Mesendoderm (in vitro differentiated cells): ENCODE measurements at regions not wholly inside any gene's neighbourhood (a gene's known extent, or its start where the extent isn't known, plus 50 kb on each side); places are given as distances from the start of the nearest gene placed in this dataset.
"Not testable (repeated sequence)": the region's sequence is repeated elsewhere in the genome, so short reads cannot be mapped to it uniquely, and the experiment has no call there.

Experiments used
- DNase-seq: peaks from one replicate; pipeline ENCODE4 v3.0.0; 2013
- H2AK5ac ChIP-seq: 2 replicates; pipeline ENCODE4 v1.6.1; 2013; ENCODE audit warnings: low read length, inconsistent platforms
- H2BK120ac ChIP-seq: 2 replicates; pipeline ENCODE4 v1.6.1; 2013; ENCODE audit warnings: low read depth, mild to moderate bottlenecking, low read length, moderate library complexity, mixed read lengths
- H2BK15ac ChIP-seq: replicated peaks from 2 replicates; pipeline ENCODE4 v1.6.1; 2013; ENCODE audit warnings: low read depth, mild to moderate bottlenecking, moderate library complexity
- H2BK5ac ChIP-seq: 2 replicates; pipeline ENCODE4 v1.6.1; 2013; ENCODE audit warnings: low read length, inconsistent platforms
- H3K18ac ChIP-seq: 2 replicates; pipeline ENCODE4 v1.6.1; 2013; ENCODE audit warnings: mild to moderate bottlenecking, low read length, mixed read lengths
- H3K23ac ChIP-seq: one replicate; pipeline ENCODE4 v1.6.1; 2013; ENCODE audit warnings: low read length
- H3K27ac ChIP-seq: 2 replicates; pipeline ENCODE4 v1.5.1; 2013; ENCODE audit warnings: low read depth, mild to moderate bottlenecking, inconsistent platforms, low read length, moderate library complexity
- H3K27me3 ChIP-seq: 2 replicates; pipeline ENCODE4 v1.6.1; 2013; ENCODE audit warnings: low read length, control low read depth, mild to moderate bottlenecking, inconsistent platforms; ENCODE audit not compliant: insufficient read depth, poor library complexity
- H3K36me3 ChIP-seq: 2 replicates; pipeline ENCODE4 v1.6.1; 2013; ENCODE audit warnings: low read length, inconsistent platforms; ENCODE audit not compliant: control insufficient read depth, insufficient read depth
- H3K4ac ChIP-seq: one replicate; pipeline ENCODE4 v1.6.1; 2013; ENCODE audit warnings: low read depth, mild to moderate bottlenecking, low read length, moderate library complexity
- H3K4me1 ChIP-seq: 2 replicates; pipeline ENCODE4 v1.6.1; 2013; ENCODE audit warnings: low read depth, low read length, inconsistent platforms; ENCODE audit not compliant: control insufficient read depth
- H3K4me2 ChIP-seq: 2 replicates; pipeline ENCODE4 v1.6.1; 2013; ENCODE audit warnings: low read length
- H3K4me3 ChIP-seq: 2 replicates; pipeline ENCODE4 v1.5.1; 2013; ENCODE audit warnings: mild to moderate bottlenecking, low read length
- H3K56ac ChIP-seq: one replicate; pipeline ENCODE4 v1.6.1; 2013; ENCODE audit warnings: low read length
- H3K79me1 ChIP-seq: 2 replicates; pipeline ENCODE4 v1.6.1; 2013; ENCODE audit warnings: low read length, inconsistent platforms
- H3K79me2 ChIP-seq: 2 replicates; pipeline ENCODE4 v1.6.1; 2013; ENCODE audit warnings: mild to moderate bottlenecking, low read length; ENCODE audit not compliant: control insufficient read depth, insufficient read depth
- H3K9ac ChIP-seq: 2 replicates; pipeline ENCODE4 v1.6.1; 2013; ENCODE audit warnings: low read length, inconsistent platforms
- H4K5ac ChIP-seq: one replicate; pipeline ENCODE4 v1.6.1; 2013; ENCODE audit warnings: low read length
- H4K8ac ChIP-seq: one replicate; pipeline ENCODE4 v1.6.1; 2013; ENCODE audit warnings: low read depth, mild to moderate bottlenecking, control low read depth, low read length, moderate library complexity
- WGBS: extraction: QIAGEN DNeasy Blood & Tissue Kit; methylation state at CpG from one replicate; pipeline ENCODE4 v1.1.7; 2013; ENCODE audit warnings: low lambda C conversion rate, missing lambda C conversion rate; ENCODE audit not compliant: insufficient coverage; ENCODE audit errors: extremely low coverage; 5-methylcytosine and 5-hydroxymethylcytosine counted together

DNA sequence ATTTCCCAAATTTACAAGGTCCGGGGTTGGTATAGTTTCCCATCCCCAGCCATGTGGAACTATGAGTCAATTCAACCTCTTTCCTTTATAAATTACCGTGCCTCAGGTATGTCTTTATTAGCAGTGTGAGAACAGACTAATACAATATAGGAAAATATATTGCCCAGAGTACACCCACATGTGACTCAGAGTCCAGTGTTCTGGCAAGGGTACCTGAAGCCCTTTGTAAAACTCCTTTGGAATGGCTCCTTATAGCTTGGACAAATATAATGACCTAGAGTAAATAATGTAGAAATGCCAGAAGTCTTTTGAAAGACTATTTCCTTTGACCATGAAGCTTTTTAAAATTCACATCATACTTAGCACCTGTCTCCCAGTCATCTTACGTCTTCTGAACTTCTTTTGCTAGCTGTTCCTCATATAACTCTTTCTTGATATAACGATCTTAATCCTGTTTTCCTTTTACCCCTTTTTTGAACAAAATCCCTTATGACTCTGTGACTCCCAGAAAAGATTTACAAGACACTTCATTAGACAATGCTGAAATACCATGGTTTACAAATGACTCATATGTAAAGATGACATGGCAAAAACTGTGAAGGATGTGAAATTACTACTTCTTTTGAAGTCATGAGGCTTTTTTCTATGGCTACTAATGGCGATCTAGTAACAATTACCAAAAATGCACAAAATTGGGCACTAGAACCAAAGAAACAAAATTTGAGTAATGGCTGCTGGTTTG, 408.9 kb downstream of the NAP1L3 start:
- Histone ChIP-seq H3K4me3 (no peak overlapping the region), H3K9ac (no peak overlapping the region), H3K27me3 (no peaks in the 10 kb centered on the region), H3K4me1 (no peaks in the 10 kb centered on the region), H4K5ac (no peak overlapping the region), H3K18ac (no peak overlapping the region), H2AK5ac (no peak overlapping the region), H3K79me1 (no peaks in the 10 kb centered on the region), H2BK120ac (no peak overlapping the region), H3K56ac (no peak overlapping the region), H3K79me2 (no peaks in the 10 kb centered on the region), H3K36me3 (no peaks in the 10 kb centered on the region), H3K4me2 (no peak overlapping the region), H2BK5ac (no peak overlapping the region), H2BK15ac (no peak overlapping the region), H4K8ac (no peak overlapping the region), H3K4ac (no peak overlapping the region), H3K27ac (no peak overlapping the region), H3K23ac (no peak overlapping the region)
- no peak for DNase-seq
- WGBS = no CpG with 5 or more reads among the region's 5 CpGs

DNA sequence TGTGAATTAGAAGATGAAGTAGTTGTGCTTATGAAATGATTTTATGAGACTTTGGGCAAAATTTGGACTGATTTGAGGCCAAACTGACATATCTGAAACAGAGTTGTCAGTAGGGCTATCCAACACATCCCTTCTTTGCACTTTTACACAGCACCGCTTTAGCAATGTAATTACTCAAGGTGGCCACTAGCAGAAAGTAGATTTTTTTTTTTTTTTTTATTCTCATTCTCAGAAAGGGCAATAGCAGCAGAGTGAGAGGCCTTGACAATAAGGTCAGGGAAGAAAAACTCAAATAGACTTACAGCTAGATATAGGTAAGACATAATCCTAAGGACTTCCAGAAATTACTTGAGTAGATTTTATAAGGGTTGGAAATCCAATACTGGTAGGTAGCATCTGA, 414.3 kb downstream of the NAP1L3 start:
- Histone ChIP-seq H2BK15ac (no peak overlapping the region), H3K79me1 (no peaks in the 10 kb centered on the region), H2AK5ac (no peak overlapping the region), H3K4me2 (no peak overlapping the region), H2BK120ac (no peak overlapping the region), H3K27ac (no peak overlapping the region), H4K5ac (no peak overlapping the region), H3K56ac (no peak overlapping the region), H3K4me3 (no peak overlapping the region), H3K36me3 (no peaks in the 10 kb centered on the region), H3K23ac (no peak overlapping the region), H3K27me3 (no peaks in the 10 kb centered on the region), H4K8ac (no peak overlapping the region), H3K4me1 (no peaks in the 10 kb centered on the region), H3K18ac (no peak overlapping the region), H3K9ac (no peak overlapping the region), H3K4ac (no peak overlapping the region), H3K79me2 (no peaks in the 10 kb centered on the region), H2BK5ac (no peak overlapping the region)
- WGBS = no CpG with 5 or more reads among the region's 1 CpG
- DNase-seq = peak; percentile 1

GRCh38 chrX:93242897-93243296, 430.5 kb downstream of the NAP1L3 start:
- Histone ChIP-seq H2BK120ac (no peak overlapping the region), H3K79me2 (no peaks in the 10 kb centered on the region), H3K4me1 (no peaks in the 10 kb centered on the region), H2BK15ac (no peak overlapping the region), H3K23ac (no peak overlapping the region), H3K79me1 (no peaks in the 10 kb centered on the region), H3K4me3 (no peak overlapping the region), H3K9ac (no peak overlapping the region), H3K27ac (no peak overlapping the region), H4K5ac (no peak overlapping the region), H3K4me2 (no peak overlapping the region), H2AK5ac (no peak overlapping the region), H3K56ac (no peak overlapping the region), H3K4ac (no peak overlapping the region), H3K18ac (no peak overlapping the region), H4K8ac (no peak overlapping the region), H3K27me3 (no peaks in the 10 kb centered on the region), H3K36me3 (no peaks in the 10 kb centered on the region), H2BK5ac (no peak overlapping the region)
- WGBS = no CpG with 5 or more reads among the region's 5 CpGs
- DNase-seq = no peak

DNA sequence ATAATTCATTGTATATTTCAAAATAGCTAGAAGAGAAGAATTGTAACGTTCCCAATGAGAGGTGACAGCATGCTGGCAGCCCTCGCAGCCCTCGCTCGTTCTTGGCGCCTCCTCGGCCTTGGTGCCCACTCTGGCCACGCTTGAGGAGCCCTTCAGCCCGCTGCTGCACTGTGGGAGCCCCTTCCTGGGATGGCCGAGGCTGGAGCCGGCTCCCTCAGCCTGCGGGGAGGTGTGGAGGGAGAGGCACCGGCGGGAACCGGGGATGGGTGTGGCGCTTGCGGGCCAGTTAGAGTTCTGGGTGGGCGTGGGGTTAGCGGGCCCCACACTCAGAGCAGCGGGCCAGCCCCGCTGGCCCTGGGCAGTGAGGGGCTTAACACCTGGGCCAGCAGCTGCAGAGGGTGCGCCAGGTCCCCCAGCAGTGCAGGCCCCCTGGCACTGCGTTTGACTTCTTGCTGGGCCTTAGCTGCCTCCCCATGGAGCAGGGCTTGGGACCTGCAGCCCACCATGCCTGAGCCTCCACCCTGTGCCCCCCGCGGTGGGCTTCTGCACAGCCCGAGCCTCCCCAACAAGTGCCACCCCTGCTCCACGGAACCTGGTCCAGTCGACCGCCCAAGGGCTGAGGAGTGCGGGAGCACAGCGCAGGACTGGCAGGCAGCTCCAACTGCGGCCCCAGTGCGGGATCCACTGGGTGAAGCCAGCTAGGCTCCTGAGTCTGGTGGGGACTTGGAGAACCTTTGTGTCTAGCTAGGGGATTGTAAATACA, 437.7 kb downstream of the NAP1L3 start:
- H3K4me3 ChIP-seq, H3K18ac ChIP-seq, H3K36me3 ChIP-seq, H3K27ac ChIP-seq, H3K23ac ChIP-seq, DNase-seq, H3K79me2 ChIP-seq, H2BK120ac ChIP-seq, H4K5ac ChIP-seq, H4K8ac ChIP-seq, H3K4me1 ChIP-seq, H2BK5ac ChIP-seq, H3K4me2 ChIP-seq, H3K27me3 ChIP-seq, H3K4ac ChIP-seq, H3K9ac ChIP-seq, H2AK5ac ChIP-seq, H2BK15ac ChIP-seq, H3K79me1 ChIP-seq, H3K56ac ChIP-seq: not testable (repeated sequence)
- no CpG with 5 or more reads among the region's 32 CpGs for WGBS

- WGBS = no CpG with 5 or more reads among the region's 3 CpGs
Observed at GRCh38 chrX:93229036-93229435, 444.3 kb downstream of the NAP1L3 start.

More at GRCh38 chrX:93229036-93229435, 444.3 kb downstream of the NAP1L3 start:
- no peaks in the 10 kb centered on the region for H3K4me1 ChIP-seq
- no peak overlapping the region for H3K23ac ChIP-seq
- no peak overlapping the region for H4K8ac ChIP-seq
- no peaks in the 10 kb centered on the region for H3K79me2 ChIP-seq
- H3K18ac ChIP-seq = no peak overlapping the region
- no peak overlapping the region for H2BK5ac ChIP-seq
- H3K4me3 ChIP-seq = no peak overlapping the region
- H3K4me2 ChIP-seq = no peak overlapping the region
- no peak for DNase-seq
- H3K9ac ChIP-seq = no peak overlapping the region
- no peak overlapping the region for H2AK5ac ChIP-seq
- no peaks in the 10 kb centered on the region for H3K27me3 ChIP-seq
- no peaks in the 10 kb centered on the region for H3K79me1 ChIP-seq
- H4K5ac ChIP-seq = no peak overlapping the region
- no peak overlapping the region for H2BK15ac ChIP-seq
- H2BK120ac ChIP-seq = no peak overlapping the region
- no peak overlapping the region for H3K27ac ChIP-seq
- H3K4ac ChIP-seq = no peak overlapping the region
- H3K36me3 ChIP-seq = no peaks in the 10 kb centered on the region
- no peak overlapping the region for H3K56ac ChIP-seq
